HG03571 (cell line): ENCODE measurements at regions not wholly inside any gene's neighbourhood (a gene's known extent, or its start where the extent isn't known, plus 50 kb on each side); places are given as distances from the start of the nearest gene placed in this dataset.

Experiments
- ATAC-seq: cut with Tn5 transposase; IDR thresholded peaks from one replicate; pipeline ENCODE4 v1.9.1; 2021; ENCODE audit not compliant: unreplicated experiment

- ATAC-seq = no peak
These were observed 248.6 kb downstream of the OLFM3 start for GRCh38 chr1:101748077-101748476.
